ENCODE measurements at regions not wholly inside any gene's neighbourhood (a gene's known extent, or its start where the extent isn't known, plus 50 kb on each side); places are given as distances from the start of the nearest gene placed in this dataset.

- TF ChIP-seq HOXC10 (CRISPR knock-in tag; IDR thresholded peaks at IDR 0.05) (no peak), CTCF (tag by site-specific recombination; IDR thresholded peaks at IDR 0.05) (no peak), ZNF10 (tag by site-specific recombination; IDR thresholded peaks at IDR 0.05) (no peak), TCF7L2 (IDR thresholded peaks at IDR 0.05; ENCODE audit: borderline replicate concordance, low read depth, low read length) (no peak), ZNF24 (tag by site-specific recombination; IDR thresholded peaks at IDR 0.05) (no peak), ZNF112 (tag by site-specific recombination; IDR thresholded peaks at IDR 0.05) (no peak), PRDM4 (tag by site-specific recombination; IDR thresholded peaks at IDR 0.05) (no peak), KLF1 (tag by site-specific recombination; IDR thresholded peaks at IDR 0.05) (no peak), KLF7 (tag by site-specific recombination; IDR thresholded peaks at IDR 0.05; ENCODE audit: borderline replicate concordance) (no peak), SETDB1 (IDR thresholded peaks at IDR 0.05; ENCODE audit: insufficient read length, low read length) (no peak), ZFP37 (tag by site-specific recombination; IDR thresholded peaks at IDR 0.05) (no peak), ZBTB7A (tag by site-specific recombination; IDR thresholded peaks at IDR 0.05; ENCODE audit: low read depth) (no peak), RBAK (tag by site-specific recombination; IDR thresholded peaks at IDR 0.05) (no peak), SCRT2 (tag by site-specific recombination; IDR thresholded peaks at IDR 0.05) (no peak)
Measured at GRCh38 chr9:108628316-108628715, 227.5 kb downstream of the ACTL7B start.
